ENCODE measurements at regions not wholly inside any gene's neighbourhood (a gene's known extent, or its start where the extent isn't known, plus 50 kb on each side); places are given as distances from the start of the nearest gene placed in this dataset.
"Not testable (repeated sequence)": the region's sequence is repeated elsewhere in the genome, so short reads cannot be mapped to it uniquely, and the experiment has no call there.

GRCh38 chrX:40887476-40887875 lies 152.1 kb upstream of the MED14 start:
- DNase-seq (ENCODE audit: low read depth) = no peak

- DNase-seq (ENCODE audit: low read depth) = no peak
These were observed 156.5 kb upstream of the MED14 start for GRCh38 chrX:40891798-40892197.

DNA sequence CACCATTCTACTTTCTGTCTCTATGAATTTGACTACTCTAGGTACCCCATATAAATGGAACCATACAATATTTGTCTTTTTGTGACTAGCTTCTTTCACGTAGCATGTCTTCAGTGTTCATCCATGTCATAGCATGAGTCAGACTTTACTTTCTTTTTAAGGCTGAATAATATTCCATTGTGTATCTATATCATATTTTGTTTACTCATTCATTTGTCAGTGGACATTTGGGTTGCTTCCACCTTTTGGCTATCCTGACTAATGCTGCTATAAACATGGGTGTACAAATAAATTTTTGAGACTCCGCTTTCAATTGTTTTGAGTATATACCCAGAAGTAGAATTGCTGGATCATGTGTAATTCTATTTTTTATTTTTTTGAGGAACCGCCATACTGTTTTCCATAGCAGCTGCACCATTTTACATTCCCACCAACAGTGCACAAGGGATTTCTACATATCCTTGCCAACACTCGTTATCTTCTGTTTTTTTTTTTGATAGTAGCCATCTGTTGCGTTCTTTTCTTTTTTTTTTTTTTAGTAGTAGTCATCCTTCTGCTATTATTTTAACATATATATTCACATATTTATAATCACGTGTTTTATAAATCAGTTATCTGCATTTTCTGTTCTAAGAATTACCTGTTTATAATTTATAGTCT lies 158.0 kb upstream of the MED14 start:
- DNase-seq (ENCODE audit: low read depth) = no peak

DNA sequence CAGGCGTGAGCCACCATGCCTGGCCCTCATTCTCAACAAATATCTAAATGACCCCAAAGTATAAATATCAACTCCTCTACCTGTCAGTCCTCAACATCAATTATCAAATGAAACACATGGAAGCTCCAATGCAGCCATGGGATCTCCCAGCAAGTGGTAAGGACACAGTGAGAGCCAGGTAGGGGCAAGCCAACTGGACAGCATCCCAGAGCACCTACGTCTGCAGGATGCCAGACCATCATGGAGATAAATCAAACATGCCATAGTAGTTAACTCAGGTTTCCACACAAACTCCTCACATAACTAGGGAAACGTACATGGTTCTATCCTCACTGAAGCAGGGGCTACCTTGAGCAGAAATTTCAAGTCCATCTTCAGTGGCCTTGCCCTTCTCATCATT lies 159.9 kb upstream of the MED14 start:
- no peak for DNase-seq (ENCODE audit: low read depth)

DNA sequence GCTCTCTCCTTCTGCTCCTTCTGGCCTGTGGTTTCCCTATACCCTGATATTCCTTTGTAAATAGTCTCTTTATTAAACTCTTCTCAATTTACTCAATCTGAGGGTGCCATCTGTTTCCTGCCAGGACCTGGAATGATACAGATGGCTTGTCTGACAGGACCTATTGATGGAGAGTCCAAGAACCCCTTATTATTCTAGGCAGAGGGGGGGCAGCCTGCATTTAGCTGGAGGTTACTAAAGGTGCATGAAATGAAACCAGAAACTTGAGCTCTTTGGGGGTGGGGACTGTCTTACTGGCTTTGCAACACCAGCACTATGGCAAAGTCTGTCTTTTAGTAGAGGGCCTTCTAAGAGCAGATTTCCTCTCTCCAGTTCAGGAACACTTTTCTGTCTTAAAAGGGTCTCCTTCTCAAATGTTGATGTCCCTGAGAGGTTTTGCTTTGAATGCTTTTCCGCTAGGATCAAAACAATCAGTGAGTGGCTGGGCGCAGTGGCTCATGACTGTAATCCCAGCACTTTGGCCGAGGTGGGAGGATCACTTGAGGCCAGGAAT lies 162.5 kb upstream of the MED14 start:
- DNase-seq (ENCODE audit: low read depth) = no peak

DNA sequence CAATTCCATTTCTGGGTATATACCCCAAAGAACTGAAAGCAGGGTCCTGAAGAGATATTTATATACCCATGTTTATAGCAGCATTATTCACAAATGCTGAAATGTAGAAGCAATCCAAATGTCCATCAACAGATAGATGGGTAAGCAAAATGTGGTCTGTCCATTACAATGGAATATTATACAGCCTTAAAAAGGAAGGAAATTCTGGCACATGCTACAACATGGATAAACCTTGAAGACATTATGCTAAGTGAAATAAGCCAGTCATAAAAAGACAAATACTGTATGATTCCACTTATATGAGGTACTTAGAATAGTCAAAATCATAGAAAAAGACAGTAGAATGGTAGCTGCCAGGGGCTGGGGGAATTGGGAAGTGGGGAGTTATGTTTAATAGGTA lies 169.4 kb upstream of the MED14 start:
- not testable (repeated sequence) for DNase-seq (ENCODE audit: low read depth)

DNA sequence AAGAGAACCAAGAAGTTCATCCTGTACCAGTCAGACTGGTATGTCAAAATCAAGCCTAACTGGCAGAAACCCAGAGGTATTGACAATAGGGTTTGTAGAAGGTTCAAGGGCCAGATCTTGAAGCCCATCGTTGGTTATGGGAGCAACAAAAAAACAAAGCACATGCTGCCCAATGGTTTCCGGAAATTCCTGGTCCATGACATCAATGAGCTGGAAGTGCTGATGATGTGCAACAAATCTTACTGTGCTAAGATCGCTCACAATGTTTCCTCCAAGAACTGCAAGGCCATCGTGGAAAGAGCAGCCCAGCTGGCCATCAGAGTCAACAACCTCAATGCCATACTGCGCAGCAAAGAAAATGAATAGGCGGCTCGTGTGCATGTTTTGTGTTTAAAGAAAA lies 172.7 kb upstream of the MED14 start:
- DNase-seq (ENCODE audit: low read depth) = peak; percentile 58

DNA sequence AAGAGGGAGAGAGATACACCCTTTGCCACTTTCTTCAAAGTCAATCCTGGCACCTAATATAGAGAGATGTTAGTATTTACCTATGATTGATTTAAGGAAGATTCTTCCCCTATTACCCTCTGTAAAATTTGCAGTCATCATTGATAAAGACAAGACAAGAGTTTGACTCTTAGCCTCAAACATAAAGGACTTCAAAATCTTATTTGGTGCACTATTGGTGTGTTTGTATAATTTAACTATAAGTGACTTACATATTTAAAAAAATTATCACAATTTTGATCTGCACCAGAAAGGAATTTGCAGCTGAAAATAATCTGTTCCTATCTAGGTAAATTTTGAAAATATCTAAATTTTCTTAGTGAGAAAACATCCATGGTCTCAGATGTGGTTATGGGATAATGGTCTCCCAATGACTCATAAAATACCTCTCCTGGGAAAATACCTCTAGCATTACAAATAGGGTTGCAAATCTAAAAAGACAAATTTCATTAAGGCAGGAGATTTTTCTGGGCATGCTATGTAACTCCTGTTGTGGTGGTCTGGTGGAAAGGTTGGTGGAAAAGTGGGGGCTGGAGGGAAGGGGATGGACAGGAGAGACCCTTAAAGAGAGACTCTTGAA lies 173.6 kb upstream of the MED14 start:
- DNase-seq (ENCODE audit: low read depth) = peak; percentile 82

DNA sequence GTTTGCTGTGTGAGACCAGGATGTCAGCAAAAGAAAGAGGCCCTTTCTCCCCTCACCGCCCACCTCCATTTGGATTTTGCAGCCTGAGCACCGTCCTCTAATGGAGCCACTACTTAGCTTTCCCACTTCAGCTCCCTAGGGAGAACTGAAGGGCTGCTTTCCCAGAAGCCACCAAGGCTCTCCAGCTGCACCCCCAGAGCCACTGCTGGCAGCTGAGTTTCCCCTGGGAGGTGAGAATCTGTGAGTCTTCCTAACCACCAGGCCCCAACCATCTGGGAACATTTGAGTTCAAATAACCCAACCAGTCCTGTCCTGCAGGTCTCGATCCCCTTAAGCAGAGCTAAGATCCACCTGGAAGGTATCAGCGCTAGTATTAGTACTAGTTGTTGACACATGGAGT lies 173.1 kb upstream of the USP9X start:
- DNase-seq (ENCODE audit: low read depth) = peak; percentile 53

DNA sequence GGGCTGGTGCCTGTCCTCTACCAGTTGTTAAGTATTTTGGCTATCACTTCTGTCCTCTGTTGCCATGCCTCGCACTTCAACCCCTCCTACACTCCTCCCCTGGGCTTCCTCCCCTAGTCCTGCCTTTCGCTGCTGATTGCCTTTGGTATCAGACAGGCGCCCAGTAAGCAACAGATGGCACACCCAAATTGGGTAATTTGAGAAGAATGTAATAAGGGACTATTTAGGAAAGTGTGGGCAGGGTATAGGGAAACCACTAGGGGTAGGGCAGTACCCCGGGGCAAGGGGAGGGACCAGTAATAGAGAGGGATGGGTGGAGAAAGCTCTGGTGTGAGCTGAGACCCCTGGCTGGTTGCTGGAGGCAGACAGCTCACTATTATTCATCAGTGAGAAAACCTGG lies 172.7 kb upstream of the USP9X start:
- DNase-seq (ENCODE audit: low read depth) = peak; percentile 81

DNA sequence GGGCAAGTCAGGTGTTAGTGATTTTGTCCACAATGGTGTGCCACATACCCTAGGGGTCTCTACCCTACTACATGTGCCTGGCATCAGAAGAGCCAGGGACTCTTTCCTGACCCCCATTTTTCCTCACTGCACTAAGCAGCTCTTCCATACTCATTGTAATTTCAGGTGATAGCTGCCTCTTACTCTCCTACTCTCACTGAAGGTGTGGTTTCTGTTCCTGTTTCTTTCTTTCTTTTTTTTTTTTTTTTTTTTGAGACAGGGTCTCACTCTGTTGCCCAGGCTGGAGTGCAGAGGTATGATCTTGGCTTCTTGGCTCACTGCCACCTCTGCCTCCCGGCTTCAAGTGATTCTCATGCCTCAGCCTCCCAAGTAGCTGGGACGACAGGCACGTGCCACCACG lies 164.9 kb upstream of the USP9X start:
- no peak for DNase-seq (ENCODE audit: low read depth)

GRCh38 chrX:40922307-40922706 lies 162.9 kb upstream of the USP9X start:
- DNase-seq (ENCODE audit: low read depth) = peak; percentile 80

DNA sequence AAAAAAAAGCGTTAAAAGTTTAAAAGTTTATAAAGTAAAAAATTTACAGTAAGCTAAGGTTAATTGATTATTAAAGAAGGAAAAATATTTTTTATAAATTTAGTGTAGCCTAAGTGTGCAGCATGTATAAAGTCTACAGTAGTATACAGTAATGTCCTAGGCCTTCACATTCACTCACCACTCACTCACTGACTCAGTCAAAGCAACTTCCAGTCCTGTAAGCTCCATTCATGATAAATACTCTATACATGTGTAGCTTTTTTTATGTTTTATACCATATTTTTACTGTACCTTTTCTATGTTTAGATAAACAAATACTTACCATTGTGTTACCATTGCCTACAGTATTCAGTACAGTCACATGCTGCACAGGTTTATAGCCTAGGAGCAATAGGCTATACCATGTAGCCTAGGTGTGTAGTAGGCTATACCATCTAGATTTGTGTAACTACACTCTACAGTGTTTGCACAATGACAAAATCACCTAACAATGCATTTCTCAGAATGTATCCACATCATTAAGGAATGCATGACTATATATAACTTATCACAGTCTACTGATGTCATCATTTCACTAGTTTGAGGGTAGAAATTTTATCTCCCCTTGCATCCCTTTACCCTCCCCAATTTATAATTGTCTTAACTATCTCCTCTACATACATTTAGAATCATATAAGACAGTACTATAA lies 158.4 kb upstream of the USP9X start:
- DNase-seq (ENCODE audit: low read depth) = not testable (repeated sequence)

DNA sequence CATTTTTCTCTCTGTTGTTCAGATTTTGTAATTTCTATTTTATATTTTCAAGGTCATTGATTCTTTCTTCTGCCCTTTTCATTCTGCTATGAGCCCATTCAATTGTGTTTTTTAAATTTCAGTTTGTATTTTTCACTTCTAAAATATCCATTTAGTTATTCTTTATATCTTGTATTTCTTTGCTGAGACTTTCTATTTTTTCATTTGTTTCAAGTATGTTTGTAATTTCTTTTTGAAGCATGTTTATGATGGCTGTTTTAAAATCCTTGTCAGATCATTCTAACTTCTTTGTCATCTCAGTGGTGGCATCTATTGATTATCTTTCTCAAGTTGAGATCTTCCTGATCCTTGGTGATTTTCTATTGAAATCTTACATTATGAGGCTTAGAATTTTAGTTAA lies 157.2 kb upstream of the USP9X start:
- DNase-seq (ENCODE audit: low read depth) = no peak

GRCh38 chrX:40931921-40932320 lies 153.3 kb upstream of the USP9X start:
- DNase-seq (ENCODE audit: low read depth) = peak; percentile 54

GRCh38 chrX:40933132-40933705 lies 152.0 kb upstream of the USP9X start:
- peak; percentile 65 for DNase-seq (ENCODE audit: low read depth)

GRCh38 chrX:40933706-40934425 lies 151.4 kb upstream of the USP9X start:
- DNase-seq (ENCODE audit: low read depth) = peak; percentile 76

DNA sequence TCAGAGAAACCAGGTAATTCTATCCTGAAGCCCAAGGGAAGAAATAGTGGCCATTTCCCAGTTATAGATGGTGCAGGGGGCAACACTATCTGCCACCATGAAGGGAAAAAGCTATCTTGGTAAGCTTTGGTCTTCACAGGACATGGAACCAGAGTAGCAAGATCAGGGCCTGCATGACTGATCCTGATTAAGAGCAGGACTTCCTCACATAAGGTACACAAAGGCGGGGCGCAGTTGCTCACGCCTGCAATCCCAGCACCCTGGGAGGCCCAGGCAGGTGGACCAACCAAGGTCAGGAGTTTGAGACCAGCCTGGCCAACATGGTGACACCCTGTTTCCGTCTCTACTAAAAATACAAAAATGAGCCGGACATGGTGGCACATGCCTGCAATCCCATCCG lies 148.4 kb upstream of the USP9X start:
- DNase-seq (ENCODE audit: low read depth) = no peak

DNA sequence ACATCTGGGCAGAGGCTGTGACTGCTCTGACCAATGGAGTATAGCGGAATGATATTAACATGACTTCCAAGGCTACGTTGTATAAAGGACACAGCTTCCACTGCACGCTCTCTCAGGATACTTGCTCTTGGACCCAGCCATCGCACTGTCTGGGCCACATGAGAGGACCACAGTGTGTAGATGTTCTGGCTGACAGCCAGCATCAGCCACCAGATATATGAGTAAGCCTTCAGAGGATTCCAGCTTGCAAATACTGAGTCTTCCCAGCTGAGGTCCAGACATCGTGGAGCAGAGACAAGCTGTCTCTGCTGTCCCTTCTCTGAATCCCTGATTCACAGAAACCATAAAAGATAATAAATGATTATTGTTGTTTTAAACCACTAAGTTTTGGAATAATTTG lies 146.8 kb upstream of the USP9X start:
- peak; percentile 67 for DNase-seq (ENCODE audit: low read depth)

GRCh38 chrX:40943093-40943641 lies 142.1 kb upstream of the USP9X start:
- DNase-seq (ENCODE audit: low read depth) = no peak

DNA sequence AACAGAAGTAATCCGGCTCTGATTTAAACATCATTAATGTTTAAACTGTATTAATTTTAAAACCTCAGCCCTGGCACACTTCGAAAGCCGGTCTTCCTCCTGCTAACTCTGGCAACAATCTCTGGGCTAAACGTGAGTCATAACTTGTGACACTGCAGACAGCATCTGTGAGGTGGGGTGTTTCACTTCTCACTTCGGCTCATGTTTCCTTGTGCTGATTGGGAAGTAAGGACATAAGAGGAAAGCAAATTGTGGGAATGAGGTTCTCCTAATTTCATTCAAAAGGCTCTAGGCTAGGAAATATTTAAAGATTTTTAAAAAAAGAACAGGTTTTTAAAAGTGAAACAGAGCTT lies 139.9 kb upstream of the USP9X start:
- DNase-seq (ENCODE audit: low read depth) = peak; percentile 82

GRCh38 chrX:40947276-40947675 lies 138.0 kb upstream of the USP9X start:
- DNase-seq (ENCODE audit: low read depth) = peak; percentile 72
